Left ventricle myocardium inferior (tissue), 1 donor: ENCODE measurements at regions not wholly inside any gene's neighbourhood (a gene's known extent, or its start where the extent isn't known, plus 50 kb on each side); places are given as distances from the start of the nearest gene placed in this dataset.

Source experiments
- DNase-seq: peaks from one replicate; pipeline ENCODE4 v3.0.0-alpha.2; 2020
- H3K27ac ChIP-seq: fragments of 200-600 bp; replicated peaks from 2 replicates; pipeline ENCODE4 v1.8.0; 2021
- H3K27me3 ChIP-seq: fragments of 200-600 bp; 2 replicates; pipeline ENCODE4 v1.8.0; 2021; ENCODE audit warnings: low read depth
- H3K36me3 ChIP-seq: fragments of 200-600 bp; 2 replicates; pipeline ENCODE4 v1.8.0; 2021
- H3K4me1 ChIP-seq: fragments of 200-600 bp; 2 replicates; pipeline ENCODE4 v1.8.0; 2021
- H3K4me3 ChIP-seq: fragments of 200-600 bp; 2 replicates; pipeline ENCODE4 v1.8.0; 2021; ENCODE audit warnings: mild to moderate bottlenecking, moderate library complexity
- H3K9me3 ChIP-seq: fragments of 200-600 bp; replicated peaks from 2 replicates; pipeline ENCODE4 v1.8.0; 2021
- intact Hi-C: fragments of 100-400 bp; cut with micrococcal nuclease; formaldehyde crosslinking; loops from one replicate; pipeline ENCODE4 v1.11.0; 2022
- TF ChIP-seq, protein P1 (sequence below): fragments of 200-600 bp; IDR thresholded peaks from 2 replicates; pipeline ENCODE4 v1.8.0; 2021; ENCODE audit warnings: antibody characterized with exemption, mild to moderate bottlenecking, borderline replicate concordance
- donor health status: DM: no; HTN: yes; CAD: no; lungs with severe emphysema.

DNA sequence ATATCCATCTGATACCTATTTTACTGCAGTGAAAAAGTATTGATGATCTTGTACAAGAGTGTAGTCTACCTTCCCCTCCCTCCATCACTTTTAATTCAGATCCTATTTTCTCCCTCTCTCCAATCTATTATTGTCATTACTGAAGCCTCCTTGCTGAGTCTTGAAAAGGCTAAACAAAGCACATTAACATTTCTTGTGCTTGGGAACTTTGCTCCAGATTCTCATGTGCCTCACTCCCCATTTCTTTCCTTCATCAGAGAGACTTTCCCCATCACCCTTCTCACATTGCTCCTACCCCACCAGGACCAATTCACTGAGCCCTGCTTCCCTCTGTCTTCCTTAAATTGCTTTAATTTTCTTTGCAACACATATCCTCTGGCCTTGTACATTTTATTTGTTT lies 736.2 kb upstream of the GCFC2 start:
- TF ChIP-seq, protein P1, sequence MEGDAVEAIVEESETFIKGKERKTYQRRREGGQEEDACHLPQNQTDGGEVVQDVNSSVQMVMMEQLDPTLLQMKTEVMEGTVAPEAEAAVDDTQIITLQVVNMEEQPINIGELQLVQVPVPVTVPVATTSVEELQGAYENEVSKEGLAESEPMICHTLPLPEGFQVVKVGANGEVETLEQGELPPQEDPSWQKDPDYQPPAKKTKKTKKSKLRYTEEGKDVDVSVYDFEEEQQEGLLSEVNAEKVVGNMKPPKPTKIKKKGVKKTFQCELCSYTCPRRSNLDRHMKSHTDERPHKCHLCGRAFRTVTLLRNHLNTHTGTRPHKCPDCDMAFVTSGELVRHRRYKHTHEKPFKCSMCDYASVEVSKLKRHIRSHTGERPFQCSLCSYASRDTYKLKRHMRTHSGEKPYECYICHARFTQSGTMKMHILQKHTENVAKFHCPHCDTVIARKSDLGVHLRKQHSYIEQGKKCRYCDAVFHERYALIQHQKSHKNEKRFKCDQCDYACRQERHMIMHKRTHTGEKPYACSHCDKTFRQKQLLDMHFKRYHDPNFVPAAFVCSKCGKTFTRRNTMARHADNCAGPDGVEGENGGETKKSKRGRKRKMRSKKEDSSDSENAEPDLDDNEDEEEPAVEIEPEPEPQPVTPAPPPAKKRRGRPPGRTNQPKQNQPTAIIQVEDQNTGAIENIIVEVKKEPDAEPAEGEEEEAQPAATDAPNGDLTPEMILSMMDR, result no peak
- DNase-seq, result no peak
- H3K4me3 ChIP-seq, result no peak overlapping the region
- intact Hi-C loops, result no loop called here
- H3K27ac ChIP-seq, result no peak overlapping the region
- H3K36me3 ChIP-seq, result no peaks in the 10 kb centered on the region
- no peaks in the 10 kb centered on the region for H3K27me3 ChIP-seq
- peaks cover 13% of the 10 kb centered on the region for H3K9me3 ChIP-seq
- H3K4me1 ChIP-seq, result no peaks in the 10 kb centered on the region

DNA sequence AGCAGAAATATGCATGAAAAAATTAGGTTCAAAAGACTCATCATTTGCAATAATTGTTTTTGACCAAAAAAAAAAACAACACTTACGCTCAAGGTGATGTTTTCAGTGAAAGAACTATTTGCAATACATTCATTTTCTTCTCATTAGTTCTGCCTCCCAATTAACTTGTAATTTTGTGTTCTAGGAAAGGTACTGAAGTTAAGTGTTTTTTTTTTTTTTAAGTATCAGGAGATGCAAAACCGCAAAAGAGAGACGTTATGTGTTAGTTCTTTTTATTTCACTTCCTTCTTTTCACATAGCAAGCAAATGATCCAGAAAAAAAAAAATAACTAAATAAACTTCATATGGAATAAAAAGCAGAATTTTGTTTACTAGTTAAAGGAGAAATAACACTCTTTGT lies 735.2 kb upstream of the GCFC2 start:
- no peak overlapping the region for H3K27ac ChIP-seq
- DNase-seq, result no peak
- TF ChIP-seq, protein P1, result no peak
- no peaks in the 10 kb centered on the region for H3K4me1 ChIP-seq
- H3K36me3 ChIP-seq, result no peaks in the 10 kb centered on the region
- H3K4me3 ChIP-seq, result no peak overlapping the region
- intact Hi-C loops, result no loop called here
- H3K27me3 ChIP-seq, result no peaks in the 10 kb centered on the region
- H3K9me3 ChIP-seq, result peaks cover 13% of the 10 kb centered on the region

DNA sequence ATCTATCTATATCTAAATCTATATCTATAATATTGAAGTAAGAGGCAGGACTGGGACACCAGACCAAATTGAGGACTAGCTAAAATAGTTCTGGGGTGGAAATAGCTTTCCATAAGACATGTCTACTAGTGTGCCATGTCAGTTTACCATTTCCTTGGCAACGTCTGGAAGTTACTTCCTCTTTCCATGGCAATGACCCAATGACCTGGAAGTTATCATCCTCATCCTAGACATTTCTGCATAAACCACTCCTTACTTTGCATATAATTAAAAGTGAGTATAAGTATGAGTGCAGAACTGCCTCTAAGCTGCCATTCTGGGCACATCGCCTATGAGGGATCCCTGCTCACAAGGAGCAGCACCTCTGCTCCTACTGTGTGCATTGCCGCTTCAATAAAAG lies 734.0 kb upstream of the GCFC2 start:
- H3K4me3 ChIP-seq, result no peak overlapping the region
- no peak for DNase-seq
- H3K4me1 ChIP-seq, result no peaks in the 10 kb centered on the region
- H3K27ac ChIP-seq, result no peak overlapping the region
- H3K27me3 ChIP-seq, result no peaks in the 10 kb centered on the region
- no peaks in the 10 kb centered on the region for H3K36me3 ChIP-seq
- TF ChIP-seq, protein P1, result no peak
- intact Hi-C loops, result no loop called here
- peaks cover 13% of the 10 kb centered on the region for H3K9me3 ChIP-seq

DNA sequence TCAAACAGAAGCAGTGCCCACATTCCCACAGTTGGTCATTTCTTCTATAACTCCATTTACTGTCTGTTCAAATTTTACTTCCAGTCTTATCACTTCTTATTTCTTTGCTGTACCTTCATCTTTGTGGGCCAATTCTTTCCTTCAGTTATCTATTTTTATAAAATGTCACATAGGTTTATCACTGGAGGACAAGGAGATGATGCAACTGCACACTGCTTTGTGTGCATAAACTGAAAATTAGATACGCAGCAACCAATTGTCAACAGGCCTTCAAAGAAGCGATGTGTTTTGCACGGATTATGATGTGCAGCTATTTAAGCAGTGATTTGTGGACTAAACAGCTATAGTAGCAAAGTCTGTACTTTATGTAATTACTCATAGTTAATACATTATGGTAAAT lies 726.8 kb upstream of the GCFC2 start:
- Histone ChIP-seq H3K4me1 (no peaks in the 10 kb centered on the region), H3K4me3 (no peak overlapping the region), H3K36me3 (no peaks in the 10 kb centered on the region), H3K9me3 (no peaks in the 10 kb centered on the region), H3K27me3 (no peaks in the 10 kb centered on the region), H3K27ac (no peak overlapping the region)
- TF ChIP-seq, protein P1, result no peak
- DNase-seq, result no peak
- intact Hi-C loops, result no loop called here

DNA sequence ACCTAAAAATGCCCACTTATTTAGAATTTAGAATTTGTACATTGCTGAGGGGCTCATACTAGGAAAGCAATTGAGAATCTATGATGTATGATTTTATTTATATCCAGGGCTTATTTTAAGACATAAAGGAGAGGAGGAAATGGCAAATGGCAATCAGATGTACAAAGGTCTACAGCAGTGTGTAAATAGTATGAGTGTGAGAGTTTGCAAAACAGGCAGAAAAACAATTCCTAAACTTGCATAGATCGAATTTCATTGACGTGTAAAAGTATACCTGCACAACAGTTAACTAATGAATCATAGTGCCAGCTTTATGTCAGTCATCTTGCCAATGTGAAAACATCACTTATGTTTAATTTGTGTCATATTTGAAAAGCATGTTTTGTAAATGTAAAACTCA lies 718.7 kb upstream of the GCFC2 start:
- no peaks in the 10 kb centered on the region for H3K4me1 ChIP-seq
- intact Hi-C loops, result no loop called here
- H3K4me3 ChIP-seq, result no peak overlapping the region
- no peak overlapping the region for H3K27ac ChIP-seq
- H3K36me3 ChIP-seq, result no peaks in the 10 kb centered on the region
- DNase-seq, result no peak
- TF ChIP-seq, protein P1, result no peak
- H3K27me3 ChIP-seq, result no peaks in the 10 kb centered on the region
- H3K9me3 ChIP-seq, result no peaks in the 10 kb centered on the region

DNA sequence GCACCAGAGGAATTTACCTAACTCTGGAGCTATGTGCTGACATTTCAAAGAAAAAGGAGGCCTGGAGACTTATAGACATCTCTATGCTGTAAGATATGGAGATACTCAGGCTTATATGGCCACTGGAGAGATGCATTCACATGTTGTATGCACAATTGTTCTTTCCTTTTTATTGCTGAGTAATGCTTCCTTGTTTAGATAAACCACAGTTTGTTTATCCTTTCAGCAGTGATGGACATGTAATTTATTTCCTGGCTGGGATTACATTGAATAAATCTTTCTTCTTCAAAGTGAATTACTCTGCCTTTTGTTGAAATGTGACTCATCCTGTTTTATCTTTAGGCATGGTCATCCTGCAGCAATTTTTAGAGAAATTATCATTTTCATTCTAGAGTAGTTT lies 716.7 kb upstream of the GCFC2 start:
- Histone ChIP-seq H3K36me3 (no peaks in the 10 kb centered on the region), H3K27me3 (no peaks in the 10 kb centered on the region), H3K9me3 (no peaks in the 10 kb centered on the region), H3K4me3 (no peak overlapping the region), H3K4me1 (no peaks in the 10 kb centered on the region), H3K27ac (no peak overlapping the region)
- TF ChIP-seq, protein P1, result no peak
- DNase-seq, result no peak
- intact Hi-C loops, result no loop called here
